GM10248 (cell line): ENCODE measurements at regions not wholly inside any gene's neighbourhood (a gene's known extent, or its start where the extent isn't known, plus 50 kb on each side); places are given as distances from the start of the nearest gene placed in this dataset.

Experiments used
- CTCF ChIA-PET: fragments of 300-600 bp; sonication (Branson Sonifier 250); formaldehyde crosslinking; extraction: SDS; loops from one replicate; lab custom pipeline; 2021; ENCODE audit warnings: antibody characterized with exemption; lab: Yijun Ruan, JAX
- POLR2A ChIA-PET: fragments of 350-650 bp; sonication (Branson Sonifier 250); formaldehyde crosslinking; extraction: SDS; loops from one replicate; lab custom pipeline; 2020; ENCODE audit warnings: antibody characterized with exemption; lab: Yijun Ruan, JAX
- DNase-seq: peaks from one replicate; pipeline ENCODE4 v3.0.0; 2012; ENCODE audit errors: extremely low spot score
- TF ChIP-seq, protein P1 (sequence below): IDR thresholded peaks from 2 replicates; pipeline ENCODE4 v1.5.1; 2012; ENCODE audit warnings: mild to moderate bottlenecking, low read depth; ENCODE audit errors: extremely low read depth, missing control alignments, control extremely low read depth

DNA sequence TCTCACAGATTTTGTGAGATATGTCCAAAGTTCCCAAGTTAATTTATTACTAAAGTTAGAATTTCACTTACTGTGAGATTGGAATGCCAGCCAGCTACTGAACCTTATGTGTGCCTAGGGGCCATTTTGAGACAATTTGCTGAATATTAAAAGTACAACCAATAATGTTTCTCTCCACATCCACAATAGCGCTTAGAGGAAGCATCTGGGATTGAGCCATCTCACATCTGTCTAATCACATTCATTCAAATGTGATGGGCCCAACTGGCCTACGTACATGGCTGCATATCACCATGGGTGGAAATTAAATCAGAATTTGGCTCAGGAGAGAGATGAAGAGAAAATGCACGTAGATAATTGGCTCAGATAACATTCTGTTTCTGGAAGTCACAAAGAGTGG, 1294.0 kb downstream of the AACS start:
- DNase-seq = no peak
- POLR2A ChIA-PET = no interaction called here
- TF ChIP-seq, protein P1, sequence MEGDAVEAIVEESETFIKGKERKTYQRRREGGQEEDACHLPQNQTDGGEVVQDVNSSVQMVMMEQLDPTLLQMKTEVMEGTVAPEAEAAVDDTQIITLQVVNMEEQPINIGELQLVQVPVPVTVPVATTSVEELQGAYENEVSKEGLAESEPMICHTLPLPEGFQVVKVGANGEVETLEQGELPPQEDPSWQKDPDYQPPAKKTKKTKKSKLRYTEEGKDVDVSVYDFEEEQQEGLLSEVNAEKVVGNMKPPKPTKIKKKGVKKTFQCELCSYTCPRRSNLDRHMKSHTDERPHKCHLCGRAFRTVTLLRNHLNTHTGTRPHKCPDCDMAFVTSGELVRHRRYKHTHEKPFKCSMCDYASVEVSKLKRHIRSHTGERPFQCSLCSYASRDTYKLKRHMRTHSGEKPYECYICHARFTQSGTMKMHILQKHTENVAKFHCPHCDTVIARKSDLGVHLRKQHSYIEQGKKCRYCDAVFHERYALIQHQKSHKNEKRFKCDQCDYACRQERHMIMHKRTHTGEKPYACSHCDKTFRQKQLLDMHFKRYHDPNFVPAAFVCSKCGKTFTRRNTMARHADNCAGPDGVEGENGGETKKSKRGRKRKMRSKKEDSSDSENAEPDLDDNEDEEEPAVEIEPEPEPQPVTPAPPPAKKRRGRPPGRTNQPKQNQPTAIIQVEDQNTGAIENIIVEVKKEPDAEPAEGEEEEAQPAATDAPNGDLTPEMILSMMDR = no peak
- CTCF ChIA-PET = no interaction called here

DNA sequence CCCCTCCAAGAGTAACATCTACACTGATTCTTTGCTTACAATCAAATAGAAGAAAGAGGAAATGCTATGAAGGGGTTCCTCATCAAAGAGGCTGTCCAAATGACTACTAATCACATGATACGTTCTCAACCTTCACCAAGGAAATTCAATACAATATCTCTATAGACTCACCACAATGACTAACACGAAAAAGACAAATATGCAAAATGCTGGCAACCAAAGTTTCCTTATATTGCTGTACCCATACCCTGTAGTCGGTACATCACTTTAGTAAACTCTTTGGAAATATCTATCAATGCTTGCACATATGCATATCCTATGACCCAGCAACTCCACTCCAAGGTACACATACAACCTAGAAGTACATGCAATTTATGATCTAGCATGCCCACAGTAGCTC, 1296.6 kb downstream of the AACS start:
- TF ChIP-seq, protein P1 = no peak
- POLR2A ChIA-PET = no interaction called here
- no peak for DNase-seq
- CTCF ChIA-PET = interaction anchor here (1.4 kb wide), 1 partner anchor 12 kb away, joined by 3 read pairs; no protein-coding TSS in a partner anchor

DNA sequence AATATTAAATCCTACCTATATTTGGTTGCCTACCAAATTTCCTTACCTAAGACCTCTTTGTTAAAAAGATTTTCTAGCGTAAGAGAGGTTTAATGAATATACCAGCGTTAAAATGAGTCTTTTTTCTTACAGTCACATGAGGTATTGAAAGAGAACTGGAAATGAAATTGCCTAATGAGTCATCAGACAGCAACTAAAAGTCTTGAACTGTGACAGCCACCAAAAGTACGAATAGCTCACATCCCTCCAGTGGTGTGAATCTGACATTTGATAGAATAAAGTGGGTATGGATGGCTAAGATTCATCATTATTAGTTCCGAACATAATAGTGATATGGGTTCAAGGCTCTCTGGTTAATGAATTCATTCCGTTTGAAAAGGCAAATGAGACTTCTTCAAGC, 1297.3 kb downstream of the AACS start:
- POLR2A ChIA-PET = no interaction called here
- DNase-seq = no peak
- TF ChIP-seq, protein P1 = no peak

GRCh38 chr12:126362964-126363363, 1297.7 kb downstream of the AACS start:
- POLR2A ChIA-PET = no interaction called here
- TF ChIP-seq, protein P1 = no peak
- no peak for DNase-seq
- CTCF ChIA-PET = no interaction called here

More for the DNA sequence above, 1297.3 kb downstream of the AACS start:
- CTCF ChIA-PET = no interaction called here

DNA sequence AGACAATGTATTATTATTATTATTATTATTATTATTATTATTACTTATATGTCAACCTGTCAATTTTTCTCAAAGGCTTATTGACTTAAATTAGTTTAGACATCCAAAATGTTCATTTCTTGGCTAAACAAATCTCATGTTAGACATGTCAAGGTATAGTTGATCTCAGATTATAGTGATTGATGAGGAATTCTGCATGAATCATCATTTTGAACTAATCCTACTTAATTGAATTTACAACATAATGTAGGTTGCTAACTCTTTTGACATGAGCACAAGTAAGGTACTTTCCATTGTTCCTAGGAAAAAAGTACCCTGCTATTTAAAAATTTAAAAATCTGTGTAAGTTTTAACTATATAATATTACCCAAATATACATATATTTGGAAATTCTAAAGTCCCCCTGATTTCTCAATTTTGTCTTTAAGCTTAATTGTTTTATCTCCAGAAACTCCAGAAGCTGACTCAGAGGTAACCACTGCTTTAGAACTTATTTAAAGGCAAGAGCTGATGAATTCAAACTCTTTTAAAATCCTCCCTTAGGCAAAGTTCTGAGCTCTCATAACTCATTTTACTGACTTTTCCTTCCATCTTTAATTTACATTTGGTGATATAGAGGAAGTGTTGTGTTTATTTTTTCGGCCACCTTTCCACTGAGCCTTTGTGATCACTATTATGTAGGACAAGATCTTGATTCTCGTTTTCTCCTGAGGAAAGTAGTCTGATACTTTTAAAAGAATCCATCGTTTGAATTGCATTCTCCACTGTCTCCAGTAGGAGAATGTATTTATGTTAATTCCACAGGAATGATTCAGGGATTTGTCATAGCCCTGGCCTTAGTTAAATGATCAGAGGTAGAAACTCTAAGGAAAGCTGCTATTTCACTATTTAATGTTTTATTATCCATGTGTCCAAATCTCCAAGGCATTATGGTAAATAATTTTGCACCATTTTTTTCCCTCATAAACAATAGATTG, 1304.5 kb downstream of the AACS start:
- ChIA-PET CTCF (interaction anchor here (2.1 kb wide), 1 partner anchor 15 kb away, joined by 5 read pairs; no protein-coding TSS in a partner anchor), POLR2A (no interaction called here)
- TF ChIP-seq, protein P1 = no peak
- DNase-seq = no peak

- ChIA-PET CTCF (no interaction called here), POLR2A (no interaction called here)
- TF ChIP-seq, protein P1 = no peak
- no peak for DNase-seq
Observed at GRCh38 chr12:126383506-126383905, 1318.3 kb downstream of the AACS start.
